K562 (cell line): ENCODE measurements at regions not wholly inside any gene's neighbourhood (a gene's known extent, or its start where the extent isn't known, plus 50 kb on each side); places are given as distances from the start of the nearest gene placed in this dataset.

ENCODE experiments used
- ATAC-seq: fragments of 200-7000 bp; cut with Tn5 transposase; 3 replicates; pipeline ENCODE4 v1.9.1; 2020; ENCODE audit warnings: moderate library complexity
- BruUV-seq: library from RNA; stranded (reverse); fragments of 400-500 nt; replicated peaks from 2 replicates; lab custom pipeline; 2021; lab: Mats Ljungman, UMichigan
- CTCF ChIA-PET: fragments of 300-600 bp; formaldehyde crosslinking; extraction: SDS; loops from one replicate; lab custom pipeline; 2021; ENCODE audit warnings: low intra/inter-chr PET ratio; lab: Yijun Ruan, JAX
- POLR2A ChIA-PET: fragments of 300-600, 350-650 bp; sonication (Branson Sonifier 250); formaldehyde crosslinking; extraction: SDS; loops from one replicate; lab custom pipeline; 2021; ENCODE audit warnings: antibody characterized with exemption, inconsistent platforms; lab: Yijun Ruan, JAX
- DNase-seq, 4 experiments: peaks; one replicate each; pipeline versions ENCODE4 v3.0.0 to v3.0.0-alpha.2; 2011 to 2018; ENCODE audit warnings: low spot score in 3 of 4, mixed read lengths in 3 of 4; ENCODE audit errors: extremely low read depth in 1 of 4
- FAIRE-seq: peaks from 2 replicates; lab custom pipeline; 2011; peaks lifted over from hg19 to GRCh38; lab: Jason Lieb, UNC
- H2AFZ ChIP-seq: 2 replicates; pipeline ENCODE4 v1.6.0; 2011; ENCODE audit warnings: low read depth, low read length, control low read depth, inconsistent platforms
- H3K27ac ChIP-seq: fragments of 200-600 bp; 3 replicates; pipeline ENCODE4 v1.8.0; 2011; ENCODE audit warnings: low read depth, mild to moderate bottlenecking, control low read depth, inconsistent platforms, low read length, moderate library complexity, mixed read lengths; ENCODE audit errors: extremely low read depth
- H3K27me3 ChIP-seq, 2 experiments: fragments of 300-600 bp in 1 of 2; 2 replicates in 1 of 2; 3 replicates in 1 of 2; pipeline versions ENCODE4 v1.6.0 to v1.8.0; 2011; ENCODE audit warnings: inconsistent platforms in 2 of 2, low read length in 2 of 2, mild to moderate bottlenecking in 1 of 2, mixed read lengths in 1 of 2, moderate library complexity in 1 of 2; ENCODE audit not compliant: control insufficient read depth in 2 of 2, insufficient read depth in 2 of 2
- H3K36me3 ChIP-seq: fragments of 300-600 bp; 3 replicates; pipeline ENCODE4 v1.8.0; 2011; ENCODE audit warnings: mild to moderate bottlenecking, low read length, inconsistent platforms; ENCODE audit not compliant: control insufficient read depth, insufficient read depth
- H3K4me1 ChIP-seq, 2 experiments: fragments of 200-600 bp in 1 of 2; replicated peaks in 1 of 2; 2 replicates in 1 of 2; 3 replicates in 1 of 2; pipeline versions ENCODE4 v1.5.1 to v1.8.0; 2011; ENCODE audit warnings: inconsistent platforms in 2 of 2, low read length in 2 of 2, mild to moderate bottlenecking in 1 of 2, mixed read lengths in 1 of 2, moderate library complexity in 1 of 2; ENCODE audit not compliant: control insufficient read depth in 2 of 2, insufficient read depth in 2 of 2
- H3K4me2 ChIP-seq: 2 replicates; pipeline ENCODE4 v1.6.1; 2011; ENCODE audit warnings: low read length, control low read depth, inconsistent platforms, mixed read lengths; ENCODE audit not compliant: insufficient read depth
- H3K4me3 ChIP-seq: fragments of 200-600 bp; sonication (generic), shearing (Covaris generic); 2 replicates; pipeline ENCODE4 v1.5.1; 2016; ENCODE audit warnings: control low read depth, inconsistent platforms
- H3K79me2 ChIP-seq: fragments of 200-600 bp; 3 replicates; pipeline ENCODE4 v1.8.0; 2011; ENCODE audit warnings: low read length, inconsistent platforms; ENCODE audit not compliant: control insufficient read depth, insufficient read depth
- H3K9ac ChIP-seq, 2 experiments: 2 replicates each; pipeline versions ENCODE4 v1.6.0 to v1.6.1; 2011; ENCODE audit warnings: low read depth in 2 of 2, low read length in 2 of 2, control low read depth in 1 of 2, inconsistent platforms in 1 of 2, mild to moderate bottlenecking in 1 of 2, mixed read lengths in 1 of 2; ENCODE audit not compliant: insufficient read depth in 1 of 2
- H3K9me1 ChIP-seq: one replicate; pipeline ENCODE4 v1.6.0; 2011; ENCODE audit warnings: inconsistent platforms, mild to moderate bottlenecking, low read length, moderate library complexity; ENCODE audit not compliant: control insufficient read depth, insufficient read depth
- H3K9me3 ChIP-seq: replicated peaks from 2 replicates; pipeline ENCODE4 v1.5.1; 2011; ENCODE audit warnings: low read depth, low read length, inconsistent platforms; ENCODE audit not compliant: control insufficient read depth, insufficient read depth
- H4K20me1 ChIP-seq: replicated peaks from 2 replicates; pipeline ENCODE4 v1.6.1; 2011; ENCODE audit warnings: low read length, inconsistent platforms, mixed read lengths; ENCODE audit not compliant: control insufficient read depth, insufficient read depth
- SAFB ChIP-seq: fragments of 200-400 bp; formaldehyde crosslinking; IDR thresholded peaks from 2 replicates; pipeline ENCODE4 v1.6.1; 2017; ENCODE audit warnings: low read depth, low read length, borderline replicate concordance
- ZC3H4 ChIP-seq: sonication (generic); formaldehyde crosslinking; IDR thresholded peaks from 2 replicates; pipeline ENCODE4 v1.9.0; 2021; ENCODE audit warnings: missing genetic modification reagents, borderline replicate concordance
- ZNF12 ChIP-seq: sonication (generic); formaldehyde crosslinking; IDR thresholded peaks from 2 replicates; pipeline ENCODE4 v1.4.0; 2020; ENCODE audit warnings: mild to moderate bottlenecking, missing genetic modification reagents
- WGBS: fragments of 100-300 bp; shearing (Covaris generic); methylation state at CpG from one replicate; pipeline ENCODE4 v1.1.6; 2016; ENCODE audit warnings: low coverage, mixed read lengths; ENCODE audit not compliant: insufficient coverage; ENCODE audit errors: missing lambda C conversion rate; 5-methylcytosine and 5-hydroxymethylcytosine counted together
- in situ Hi-C: fragments of 300-500 bp; cut with MboI; formaldehyde crosslinking; loops from 4 replicates; pipeline ENCODE4 v1.15.0; 2018; ENCODE audit warnings: inconsistent platforms, mixed read lengths
- intact Hi-C: fragments of 100-400 bp; cut with micrococcal nuclease; formaldehyde crosslinking; loops from 2 replicates; pipeline ENCODE4 v1.14.2; 2022
- TF ChIP-seq, protein P1 (sequence below): IDR thresholded peaks from 2 replicates; pipeline ENCODE4 v1.6.1; 2011; ENCODE audit warnings: borderline replicate concordance, low read depth, mild to moderate bottlenecking, moderate library complexity, low read length; ENCODE audit not compliant: insufficient read depth, poor library complexity, severe bottlenecking

DNA sequence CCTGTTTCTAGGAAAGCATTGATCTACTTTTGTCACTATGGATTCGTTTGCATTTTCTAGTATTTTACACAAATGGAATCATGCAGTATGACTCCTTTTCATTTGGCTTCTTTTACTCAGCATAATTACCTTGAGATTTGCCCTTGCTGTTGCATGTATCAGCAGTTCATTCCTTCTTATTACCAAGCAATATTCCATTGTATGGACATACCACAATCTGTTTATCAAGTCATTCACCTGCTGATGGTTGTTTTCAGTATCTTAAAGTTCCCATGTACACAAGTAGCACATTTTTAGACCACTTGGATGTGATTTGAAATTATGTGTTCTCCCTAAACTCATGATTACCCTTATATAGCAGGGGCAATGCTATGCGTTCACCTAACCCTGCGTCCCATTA lies 150.0 kb upstream of the UBE2E1 start (continued):
- TF ChIP-seq ZC3H4, result no peak

DNA sequence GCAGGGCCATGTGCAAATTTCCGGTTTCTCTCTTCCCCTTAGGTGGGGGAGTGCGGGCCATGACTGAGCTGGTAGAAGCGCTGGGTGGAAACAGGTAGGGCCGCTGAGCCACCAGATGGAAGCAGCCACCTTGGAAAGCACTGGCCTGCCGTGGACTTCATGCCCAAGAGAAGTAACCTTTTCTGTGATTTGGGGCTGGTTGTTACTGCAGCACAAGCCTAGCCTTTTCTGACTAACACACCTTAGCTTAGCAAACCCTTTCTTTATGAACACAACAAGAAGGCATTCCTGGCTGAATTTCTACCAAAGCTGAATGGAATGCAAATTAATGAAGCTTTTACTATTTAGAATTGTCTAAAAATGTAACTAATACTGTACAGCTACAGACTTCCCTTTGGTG lies 149.6 kb upstream of the UBE2E1 start:
- ATAC-seq (no peak), DNase-seq (no peak), FAIRE-seq (no peak)
- no peak overlapping the region for H3K4me3 ChIP-seq
- ChIA-PET CTCF (no interaction called here), POLR2A (interaction anchor here (0.6 to 1.5 kb wide), 2 partner anchors 16 to 21 kb away, joined by 3 to 4 read pairs; no protein-coding TSS in a partner anchor)
- TF ChIP-seq ZNF12 (CRISPR knock-in tag), result peak; percentile 96
- TF ChIP-seq, protein P1, sequence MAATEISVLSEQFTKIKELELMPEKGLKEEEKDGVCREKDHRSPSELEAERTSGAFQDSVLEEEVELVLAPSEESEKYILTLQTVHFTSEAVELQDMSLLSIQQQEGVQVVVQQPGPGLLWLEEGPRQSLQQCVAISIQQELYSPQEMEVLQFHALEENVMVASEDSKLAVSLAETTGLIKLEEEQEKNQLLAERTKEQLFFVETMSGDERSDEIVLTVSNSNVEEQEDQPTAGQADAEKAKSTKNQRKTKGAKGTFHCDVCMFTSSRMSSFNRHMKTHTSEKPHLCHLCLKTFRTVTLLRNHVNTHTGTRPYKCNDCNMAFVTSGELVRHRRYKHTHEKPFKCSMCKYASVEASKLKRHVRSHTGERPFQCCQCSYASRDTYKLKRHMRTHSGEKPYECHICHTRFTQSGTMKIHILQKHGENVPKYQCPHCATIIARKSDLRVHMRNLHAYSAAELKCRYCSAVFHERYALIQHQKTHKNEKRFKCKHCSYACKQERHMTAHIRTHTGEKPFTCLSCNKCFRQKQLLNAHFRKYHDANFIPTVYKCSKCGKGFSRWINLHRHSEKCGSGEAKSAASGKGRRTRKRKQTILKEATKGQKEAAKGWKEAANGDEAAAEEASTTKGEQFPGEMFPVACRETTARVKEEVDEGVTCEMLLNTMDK, result no peak
- no peak for TF ChIP-seq SAFB
- no peak overlapping the region for H3K27ac ChIP-seq
- H3K36me3 ChIP-seq, result no peaks in the 10 kb centered on the region
- H3K27me3 ChIP-seq, result no peaks in the 10 kb centered on the region; a peak in 1 of 5 replicates
- no peaks in the 10 kb centered on the region for H3K9me1 ChIP-seq
- no peaks in the 10 kb centered on the region for H3K4me1 ChIP-seq
- no peaks in the 10 kb centered on the region for H3K79me2 ChIP-seq
- in situ Hi-C loops (no loop called here), intact Hi-C loops (no loop called here)
- no TSS peak for BruUV-seq
- H4K20me1 ChIP-seq, result no peaks in the 10 kb centered on the region
- no peak overlapping the region for H3K4me2 ChIP-seq
- no peak overlapping the region for H2AFZ ChIP-seq
- WGBS, result 2% methylated on average over 5 of the region's 5 CpGs
- no peak overlapping the region for H3K9ac ChIP-seq
- no peaks in the 10 kb centered on the region for H3K9me3 ChIP-seq
